ENCODE measurements at regions not wholly inside any gene's neighbourhood (a gene's known extent, or its start where the extent isn't known, plus 50 kb on each side); places are given as distances from the start of the nearest gene placed in this dataset.

- no peak for TF ChIP-seq REPIN1 (CRISPR knock-in tag; IDR thresholded peaks at IDR 0.05; ENCODE audit: borderline replicate concordance, low read depth)
- 0 out of 2 replicates have a peak, but pooled peaks have one; percentile 54 for TF ChIP-seq MIER3 (CRISPR knock-in tag; IDR thresholded peaks at IDR 0.05; ENCODE audit: borderline replicate concordance)
- TF ChIP-seq HOXA7 (CRISPR knock-in tag; IDR thresholded peaks at IDR 0.05) = no peak
- TF ChIP-seq CEBPG (CRISPR knock-in tag; IDR thresholded peaks at IDR 0.05) = 0 out of 2 replicates have a peak, but pooled peaks have one; percentile 16
- TF ChIP-seq ZNF260 (CRISPR knock-in tag; IDR thresholded peaks at IDR 0.05; ENCODE audit: borderline replicate concordance, low read depth) = no peak
- no peak for TF ChIP-seq ZNF512B (CRISPR knock-in tag; IDR thresholded peaks at IDR 0.05; ENCODE audit: borderline replicate concordance)
- TF ChIP-seq ZSCAN30 (CRISPR knock-in tag; IDR thresholded peaks at IDR 0.05) = no peak
- no peak; the same call in 1 of the 2 replicates for TF ChIP-seq IKZF5 (CRISPR knock-in tag; IDR thresholded peaks at IDR 0.05)
- TF ChIP-seq NFKBIZ (CRISPR knock-in tag; IDR thresholded peaks at IDR 0.05) = no peak
- TF ChIP-seq NR2F6 (IDR thresholded peaks at IDR 0.05) = no peak
- no peak; the same call in 1 of the 2 replicates for TF ChIP-seq NR2F6 (CRISPR knock-in tag; IDR thresholded peaks at IDR 0.05)
- no peak for TF ChIP-seq ERF (CRISPR knock-in tag; IDR thresholded peaks at IDR 0.05)
- no peak for TF ChIP-seq ZNF543 (CRISPR knock-in tag; IDR thresholded peaks at IDR 0.05)
- TF ChIP-seq TRAFD1 (CRISPR knock-in tag; IDR thresholded peaks at IDR 0.05; ENCODE audit: borderline replicate concordance) = no peak
- peak; percentile 58 for TF ChIP-seq GABPB1 (CRISPR knock-in tag; IDR thresholded peaks at IDR 0.05)
- TF ChIP-seq SOX5 (CRISPR knock-in tag; IDR thresholded peaks at IDR 0.05; ENCODE audit: borderline replicate concordance) = no peak
- no peak for TF ChIP-seq TRIM22 (IDR thresholded peaks at IDR 0.05)
- TF ChIP-seq ZKSCAN5 (CRISPR knock-in tag; IDR thresholded peaks at IDR 0.05) = no peak
- no peak for TF ChIP-seq ZFP1 (CRISPR knock-in tag; IDR thresholded peaks at IDR 0.05)
- no peak for TF ChIP-seq E2F5 (CRISPR knock-in tag; conservative IDR thresholded peaks at IDR 0.05)
- peak; percentile 64; the same call in 1 of the 2 replicates for TF ChIP-seq ZFP91 (CRISPR knock-in tag; IDR thresholded peaks at IDR 0.05; ENCODE audit: borderline replicate concordance)
Observed at GRCh38 chr2:205925373-205926337, 160.3 kb downstream of the INO80D start (continued).

Measured in HepG2 (cell line).